ENCODE measurements at regions not wholly inside any gene's neighbourhood (a gene's known extent, or its start where the extent isn't known, plus 50 kb on each side); places are given as distances from the start of the nearest gene placed in this dataset.
"Not testable (repeated sequence)": the region's sequence is repeated elsewhere in the genome, so short reads cannot be mapped to it uniquely, and the experiment has no call there.

DNA sequence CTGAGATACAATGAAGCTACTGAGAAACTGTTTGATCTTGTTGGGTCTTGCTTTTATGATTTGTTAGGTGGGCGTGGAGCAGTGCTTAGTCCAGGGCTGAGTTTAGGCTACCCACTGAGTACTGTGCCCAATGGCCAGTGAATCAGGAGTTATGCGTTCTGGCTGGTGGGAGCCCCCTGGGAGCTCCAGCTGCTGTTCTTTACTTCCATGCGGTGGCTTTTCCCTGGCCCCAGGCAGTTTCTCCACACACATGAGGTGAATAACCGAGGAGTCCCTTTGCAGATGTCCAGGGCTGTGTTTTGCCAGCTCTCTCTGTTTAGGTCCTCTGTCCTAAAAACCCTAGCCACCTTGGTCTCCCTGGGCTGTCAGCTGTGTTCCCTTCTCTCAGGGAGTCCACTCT lies 106.5 kb downstream of the KLF13 start:
- no peak for FAIRE-seq

DNA sequence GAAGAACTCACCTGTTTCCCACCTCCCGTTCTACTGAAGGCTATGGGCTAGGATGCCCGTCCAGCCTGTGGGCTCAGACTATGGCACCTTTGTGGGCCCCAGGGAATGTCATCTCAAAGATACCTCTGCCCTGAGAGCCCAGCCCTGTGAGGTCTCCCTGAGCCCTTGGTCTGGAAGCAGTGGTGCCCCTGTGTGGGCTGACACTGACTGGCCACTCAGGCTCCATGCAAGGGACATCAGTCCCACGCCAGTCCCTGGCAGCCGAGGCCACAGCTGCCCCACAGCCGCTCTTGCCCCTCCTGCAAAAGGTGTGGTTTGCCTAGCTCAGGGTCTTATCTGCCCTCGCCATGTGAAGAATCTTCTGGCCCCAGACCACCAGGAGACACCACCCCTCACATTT lies 106.9 kb downstream of the KLF13 start:
- no peak for FAIRE-seq

DNA sequence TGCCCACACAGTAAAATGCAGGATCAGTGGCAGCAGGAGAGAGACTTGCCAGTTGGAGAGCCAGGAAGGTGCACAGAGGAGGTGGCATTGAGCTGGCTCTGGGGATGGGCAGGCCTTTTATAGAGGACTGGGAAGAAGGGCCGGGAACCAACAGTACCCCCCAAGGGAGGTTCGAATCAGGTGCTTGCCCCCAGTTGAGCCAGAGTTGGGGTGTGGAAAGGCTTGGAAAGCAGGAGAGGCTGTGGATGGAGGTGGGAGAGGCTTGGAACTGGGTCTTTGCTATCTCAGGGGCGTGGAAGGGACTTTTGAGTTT lies 107.6 kb downstream of the KLF13 start:
- no peak for FAIRE-seq

DNA sequence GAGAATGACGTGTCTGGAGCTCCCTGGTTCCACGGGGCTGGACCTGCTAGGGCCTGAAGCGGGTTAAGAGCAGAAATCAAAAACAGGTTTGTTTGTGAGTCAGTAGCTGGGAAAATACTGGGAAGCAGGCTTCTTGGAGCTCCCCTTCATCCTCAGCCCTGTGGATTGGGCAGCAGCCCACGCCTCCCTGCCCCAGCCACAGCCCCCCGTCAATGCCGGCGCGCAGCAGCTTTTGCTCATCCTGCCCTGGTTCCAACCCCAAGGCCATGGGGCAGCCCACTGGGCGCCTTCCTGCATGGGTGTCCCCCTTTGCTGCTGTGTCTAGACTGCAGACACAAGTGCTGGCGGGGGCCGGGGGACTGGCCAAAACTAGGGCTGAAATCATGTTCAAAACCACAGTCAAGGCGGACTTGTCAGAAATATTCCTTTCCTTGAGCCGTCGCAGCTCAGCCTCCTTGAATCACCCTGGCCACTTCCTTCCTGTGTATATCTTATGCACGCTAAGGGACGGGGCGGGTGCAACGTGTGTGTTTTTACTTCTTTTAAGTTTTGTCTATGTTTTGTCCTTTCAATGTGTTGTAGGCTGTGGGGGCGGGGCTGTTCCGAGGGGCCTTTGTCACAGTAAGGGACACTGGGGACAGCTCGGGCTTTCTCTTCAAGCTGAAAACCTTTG lies 108.1 kb downstream of the KLF13 start:
- no peak for FAIRE-seq

DNA sequence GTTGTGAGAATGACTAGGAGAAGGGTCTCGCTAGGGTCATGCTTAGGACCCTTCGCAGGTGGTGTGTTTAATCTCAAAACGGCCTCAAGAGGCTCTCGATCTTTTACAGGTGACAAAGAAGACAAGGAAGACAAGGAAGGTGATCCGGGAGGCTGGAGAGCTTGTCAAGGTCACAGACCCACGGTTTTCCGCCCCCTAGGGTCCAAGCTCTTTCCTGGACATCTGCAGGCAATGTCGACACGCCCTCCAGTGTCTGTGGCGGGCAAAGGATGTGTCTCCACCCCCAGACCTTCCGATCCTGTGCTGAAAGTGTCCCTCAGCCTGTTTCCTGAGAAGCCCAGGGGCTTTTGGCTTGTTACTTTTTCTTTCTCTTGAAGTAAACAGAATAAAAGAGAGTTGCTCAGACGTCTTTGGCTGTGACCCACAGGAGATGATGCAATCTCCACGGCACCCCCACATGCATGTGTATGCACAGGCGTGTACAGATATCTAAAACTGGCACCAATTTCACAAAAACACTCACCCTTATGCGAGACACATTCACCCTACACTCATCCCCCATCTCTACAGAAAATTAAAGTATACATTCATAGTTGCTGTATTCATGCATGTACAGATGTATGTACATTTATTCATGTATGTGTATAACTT lies 108.8 kb downstream of the KLF13 start:
- FAIRE-seq, result no peak

DNA sequence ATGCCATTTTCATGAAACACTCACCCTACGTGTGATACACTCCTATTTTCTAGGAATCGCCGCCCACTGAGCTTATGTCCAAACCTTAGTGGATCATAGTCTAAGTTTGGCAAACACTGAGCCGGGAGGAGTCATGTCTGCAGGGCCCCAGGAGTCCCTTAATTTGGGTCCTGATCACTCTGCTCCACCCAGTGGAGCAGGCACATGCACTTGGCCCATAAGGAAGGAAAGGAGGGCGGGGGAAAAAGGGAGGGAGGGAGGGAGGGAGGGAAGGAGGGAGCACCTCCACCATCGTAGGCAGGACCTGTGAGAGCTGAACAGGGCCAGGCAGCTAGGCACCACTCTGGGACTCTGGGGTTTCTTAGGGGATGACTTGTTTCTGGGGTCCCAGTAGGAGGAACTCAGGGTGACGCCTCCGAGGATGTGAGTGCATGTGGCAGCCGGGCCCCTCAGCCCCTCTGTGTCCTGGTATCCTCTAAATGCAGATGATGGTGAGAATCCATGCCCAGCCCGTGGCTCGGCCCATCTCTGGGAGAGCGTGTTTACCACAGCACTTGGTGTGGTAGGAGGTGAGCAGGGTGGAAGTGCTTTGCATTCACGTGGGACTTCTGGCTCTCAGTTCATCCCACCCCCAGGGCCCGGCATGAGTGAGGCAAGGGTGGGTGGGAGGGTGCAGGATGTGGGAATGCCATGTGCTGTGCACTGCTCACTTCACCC lies 109.4 kb downstream of the KLF13 start:
- FAIRE-seq, result no peak

DNA sequence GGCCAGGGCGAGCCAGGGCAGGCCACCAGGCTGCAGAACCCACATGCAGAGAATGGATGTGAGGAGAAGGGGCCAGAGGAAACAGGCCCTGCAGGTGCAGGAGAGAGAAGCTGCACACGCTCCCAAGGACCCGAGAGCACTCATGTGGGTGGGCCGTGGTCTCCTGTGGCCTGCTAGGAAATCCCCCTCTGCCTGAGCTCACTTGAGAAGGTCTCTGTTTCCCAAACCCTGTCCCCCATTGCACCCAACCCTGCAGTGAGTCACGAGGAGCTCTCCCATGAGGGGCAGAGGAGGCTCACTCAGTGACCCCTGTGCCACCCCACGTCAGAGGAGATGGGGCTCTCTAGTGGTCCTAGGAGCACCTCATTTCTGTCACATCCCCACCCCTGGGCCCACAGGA lies 111.1 kb downstream of the KLF13 start:
- FAIRE-seq, result no peak

DNA sequence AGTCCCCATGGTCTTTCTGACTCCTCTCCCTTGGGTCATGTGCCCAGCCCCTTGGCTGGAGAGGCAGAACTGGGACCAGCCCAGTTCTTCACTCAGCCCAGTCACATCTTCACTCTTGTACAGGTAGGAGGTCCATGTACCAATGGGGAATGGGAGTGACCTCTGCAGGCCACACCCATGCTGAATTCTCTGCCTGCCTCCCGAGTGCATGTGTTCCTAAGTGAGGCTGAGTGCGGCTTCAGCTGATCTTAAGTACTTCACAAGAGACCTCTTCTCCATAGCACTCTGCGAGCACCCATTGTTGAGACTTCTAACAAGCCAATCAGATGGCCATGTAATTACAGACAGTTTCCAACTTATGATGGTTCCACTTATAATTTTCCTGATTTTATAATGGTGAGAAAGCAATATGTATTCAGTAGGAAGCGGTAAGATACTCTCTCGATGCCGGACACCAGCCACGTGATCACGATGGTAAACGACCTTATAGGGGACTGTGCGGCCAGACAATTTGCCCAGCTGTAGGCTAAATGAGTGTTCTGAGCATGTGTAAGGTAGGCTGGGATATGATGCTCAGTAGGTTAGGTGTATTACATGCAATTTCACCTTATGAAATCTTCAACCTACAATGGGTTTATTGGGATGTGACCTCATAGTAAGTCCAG lies 112.1 kb downstream of the KLF13 start:
- FAIRE-seq, result no peak

DNA sequence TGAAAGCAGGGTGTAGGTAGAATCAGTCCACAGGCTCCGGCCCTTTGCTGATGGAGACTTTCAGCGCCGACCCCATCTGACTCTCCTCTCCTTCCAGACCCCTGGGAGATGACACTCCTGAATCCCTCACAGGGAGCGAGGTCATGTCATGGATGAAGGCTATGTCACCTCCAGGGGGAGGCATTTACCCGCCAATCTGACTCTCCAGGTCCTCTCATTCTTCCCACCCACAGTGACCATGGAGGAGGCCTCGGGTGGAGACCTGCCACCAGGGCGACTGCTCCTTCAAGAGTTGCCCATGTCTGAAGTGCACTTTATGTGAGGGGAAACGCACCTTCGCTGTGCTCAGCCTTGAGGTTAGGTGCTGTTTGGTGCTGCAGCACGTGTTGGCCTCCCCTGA lies 112.7 kb downstream of the KLF13 start:
- no peak for FAIRE-seq

DNA sequence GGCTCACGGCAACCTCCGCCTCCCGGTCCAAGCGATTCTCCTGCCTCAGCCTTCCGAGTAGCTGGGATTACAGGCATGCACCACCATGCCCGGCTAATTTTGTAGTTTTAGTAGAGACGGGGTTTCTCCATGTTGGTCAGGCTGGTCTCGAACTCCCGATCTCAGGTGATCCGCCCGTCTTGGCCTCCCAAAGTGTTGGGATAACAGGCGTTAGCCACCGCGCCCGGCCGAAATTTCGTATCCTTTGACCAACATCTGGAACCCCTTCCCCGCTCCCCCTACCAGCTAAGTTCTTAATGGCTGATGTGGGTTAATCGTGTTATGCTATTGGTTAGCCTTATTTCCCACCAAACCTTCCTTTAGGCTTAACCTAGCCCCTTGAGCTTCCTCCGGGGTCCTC lies 113.6 kb downstream of the KLF13 start:
- not testable (repeated sequence) for FAIRE-seq

DNA sequence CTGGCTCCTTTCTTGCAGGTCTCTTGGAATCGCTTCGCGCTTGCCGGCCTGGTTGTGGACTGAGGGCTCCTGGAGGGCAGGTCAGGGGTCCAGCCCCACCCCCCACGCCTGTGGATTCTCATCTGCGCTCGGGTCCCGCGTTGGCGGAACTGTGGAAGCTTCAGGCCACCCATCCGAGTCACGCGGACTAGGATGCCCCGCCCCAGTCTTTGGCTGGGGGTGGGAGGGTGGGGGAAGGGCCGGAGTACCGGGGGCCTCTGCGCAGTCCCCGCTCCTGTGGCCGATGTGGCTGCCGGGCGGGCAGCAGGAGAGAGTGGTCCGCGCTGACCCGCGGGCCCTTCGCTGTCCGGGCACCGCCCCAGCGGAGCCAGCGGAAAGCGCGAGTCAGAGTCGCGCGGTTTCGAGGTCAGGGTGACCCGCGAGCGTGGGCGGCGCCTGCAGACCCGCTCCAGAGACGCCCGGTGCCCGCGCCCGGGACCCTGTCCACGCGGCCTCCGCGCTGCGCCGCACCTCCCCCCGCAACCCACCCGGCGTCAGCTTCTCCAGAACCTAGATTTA lies 114.2 kb downstream of the KLF13 start:
- no peak for FAIRE-seq

DNA sequence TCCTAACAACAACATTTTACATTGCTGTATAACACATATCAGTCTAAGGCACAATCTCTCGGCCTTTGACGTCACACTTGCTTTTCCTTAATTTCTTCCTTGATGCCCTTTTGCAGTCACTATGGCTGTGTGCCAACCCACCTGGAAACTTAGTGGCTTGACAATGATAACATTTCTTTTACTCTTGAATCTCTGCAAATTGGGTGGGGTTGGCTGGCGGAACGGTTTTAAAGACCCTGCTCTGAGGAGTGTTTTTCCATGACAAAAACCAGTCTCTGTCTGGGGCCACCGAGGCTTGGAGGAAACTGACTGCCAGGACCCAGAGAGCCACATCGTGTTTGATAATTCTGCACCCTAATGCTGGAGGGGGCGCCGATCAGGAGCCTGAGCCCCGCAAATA lies 115.6 kb downstream of the KLF13 start:
- no peak for FAIRE-seq

DNA sequence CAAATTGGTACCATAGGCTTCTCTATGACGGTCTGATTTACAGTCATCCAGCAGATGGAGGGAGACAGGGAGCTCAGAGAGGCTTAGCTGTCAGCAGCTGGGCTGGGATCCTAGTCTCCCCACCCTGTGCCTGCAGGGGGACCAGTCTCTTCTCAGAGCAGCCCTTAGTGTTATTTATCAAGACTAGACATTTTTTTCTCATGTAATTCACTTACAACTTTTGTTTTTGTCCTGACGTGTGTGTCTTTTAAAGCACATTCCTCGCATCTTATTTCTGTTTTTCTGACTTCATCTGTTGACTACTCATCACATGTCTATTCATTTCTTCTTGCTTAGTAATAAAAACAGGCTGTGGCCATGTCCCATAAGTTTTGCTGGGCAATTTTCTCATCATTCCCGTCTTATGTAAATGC lies 116.1 kb downstream of the KLF13 start:
- no peak for FAIRE-seq

DNA sequence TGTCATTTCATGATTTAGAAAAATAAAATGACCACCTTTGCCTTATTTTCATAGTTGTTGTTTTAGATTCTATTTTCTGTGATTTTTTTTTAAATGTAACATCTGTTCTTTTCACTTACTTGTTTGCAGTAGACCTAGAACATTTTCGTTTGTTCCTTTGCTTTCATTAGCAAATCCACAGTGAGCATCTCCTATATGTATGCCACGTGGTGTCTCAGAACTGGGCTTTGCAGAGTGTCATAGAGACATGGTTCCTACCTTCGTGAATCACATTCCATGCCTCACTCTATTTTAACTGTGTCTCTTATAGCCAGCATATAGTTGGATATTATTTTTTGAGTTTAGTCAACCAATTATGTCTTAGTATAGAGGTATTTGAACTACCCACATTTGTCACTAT lies 118.2 kb downstream of the KLF13 start:
- no peak for FAIRE-seq

DNA sequence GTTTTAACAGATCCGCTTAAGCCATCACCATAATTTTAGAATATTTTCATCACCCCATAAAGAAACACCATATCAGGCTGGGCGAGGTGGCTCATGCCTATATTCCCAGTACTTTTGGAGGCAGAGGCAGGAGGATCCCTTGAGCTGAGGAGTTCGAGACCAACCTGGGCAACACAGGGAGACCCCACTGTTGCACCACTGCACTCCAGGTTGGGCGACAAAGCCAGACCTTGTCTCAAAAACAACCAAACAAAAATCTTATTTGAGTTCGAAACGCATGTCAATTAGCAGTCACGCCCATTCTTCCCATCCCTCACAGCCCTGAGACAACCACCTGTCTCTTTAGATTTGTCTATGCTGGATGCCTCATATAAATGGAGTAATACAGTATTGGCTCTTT lies 119.9 kb downstream of the KLF13 start:
- no peak for FAIRE-seq

DNA sequence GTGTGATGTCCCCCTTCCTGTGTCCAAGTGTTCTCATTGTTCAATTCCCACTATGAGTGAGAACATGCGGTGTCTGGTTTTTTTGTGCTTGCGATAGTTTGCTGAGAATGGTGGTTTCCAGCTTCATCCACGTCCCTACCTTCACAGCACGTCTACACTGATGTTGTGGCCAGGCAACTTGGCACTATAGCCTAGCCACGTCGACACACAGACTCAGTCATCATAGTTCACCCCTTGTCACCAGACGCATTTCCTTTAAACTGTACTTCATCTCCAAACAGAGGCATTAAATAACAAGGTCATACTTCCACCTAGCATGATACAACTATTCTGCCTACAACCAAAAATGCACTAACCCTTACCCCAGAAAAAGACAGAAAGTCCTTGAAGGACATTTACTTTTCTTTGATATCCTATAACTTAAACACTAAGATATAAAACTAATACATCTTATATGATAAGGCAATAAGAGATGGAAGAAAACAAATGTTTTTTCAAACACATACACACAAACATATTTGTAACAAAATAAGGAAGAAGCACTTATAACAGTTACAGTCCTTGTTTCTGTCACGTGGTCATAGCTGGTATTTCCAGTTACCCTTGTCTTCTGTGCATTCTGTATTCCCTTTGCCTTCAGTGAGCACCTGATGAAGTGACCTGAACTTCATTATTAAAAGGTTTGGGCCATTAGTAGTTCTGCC lies 121.4 kb downstream of the KLF13 start:
- no peak for FAIRE-seq

DNA sequence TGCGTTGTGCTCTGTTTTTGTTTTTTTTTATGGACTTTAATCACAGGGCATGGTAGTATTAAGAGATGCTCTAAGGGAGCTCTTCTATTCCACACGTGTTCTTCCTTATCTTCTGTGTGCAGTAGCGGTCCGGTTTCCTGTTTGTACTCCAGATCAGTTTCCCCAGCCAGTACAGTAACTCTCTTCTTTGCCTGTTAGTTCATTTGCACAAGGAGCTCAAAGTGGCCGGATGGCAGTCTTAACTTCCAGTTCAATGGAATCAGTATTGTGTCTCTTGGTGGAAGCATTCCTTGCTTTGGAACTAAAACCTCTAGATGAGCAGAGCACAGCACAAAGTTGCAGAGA lies 122.0 kb downstream of the KLF13 start:
- FAIRE-seq, result no peak

DNA sequence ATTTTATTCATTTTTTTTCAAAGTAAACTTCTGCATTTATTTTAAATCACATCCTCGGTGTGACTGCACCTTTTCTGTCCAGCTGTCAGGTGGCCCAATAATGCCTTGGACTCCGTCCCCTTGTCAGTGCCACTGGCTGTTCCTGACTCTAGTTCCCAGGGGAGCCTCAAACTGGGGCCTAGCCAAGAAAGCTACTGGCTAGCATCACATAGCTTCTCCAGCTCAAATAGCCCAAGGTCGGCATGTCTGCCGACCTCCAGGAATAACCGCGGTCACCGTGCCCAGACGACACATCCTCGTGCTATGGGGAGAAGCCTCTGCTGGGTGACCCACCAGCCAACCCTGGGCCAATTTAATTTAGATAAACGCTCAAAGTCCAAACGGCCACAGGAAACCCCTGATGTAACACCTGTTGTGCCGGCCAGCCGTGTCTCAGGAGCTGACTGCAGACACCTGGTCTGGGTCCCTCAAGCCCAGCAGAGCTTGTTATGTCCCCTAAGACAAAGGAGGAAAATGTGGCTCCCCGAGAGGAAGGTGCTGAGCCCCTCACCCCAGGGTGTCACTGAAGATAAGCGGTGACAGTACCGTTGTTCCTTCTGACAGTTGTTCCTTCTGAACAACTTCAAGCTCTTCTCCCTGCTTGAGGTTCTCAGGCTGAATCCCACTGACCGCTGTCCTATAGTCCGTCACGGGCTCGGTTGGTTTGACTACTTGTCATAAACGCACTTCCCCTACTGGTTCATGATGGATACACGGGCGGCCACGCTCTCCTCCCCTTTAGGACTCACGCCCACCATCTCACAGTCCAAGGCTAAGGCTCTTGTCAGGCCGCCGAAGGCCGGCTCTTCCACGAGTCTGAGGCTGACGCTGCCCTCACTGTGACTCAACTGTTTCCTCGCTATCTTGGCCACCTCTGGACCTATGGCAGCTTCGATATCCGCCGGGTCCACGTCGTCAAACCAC lies 126.2 kb downstream of the KLF13 start:
- no peak for FAIRE-seq

DNA sequence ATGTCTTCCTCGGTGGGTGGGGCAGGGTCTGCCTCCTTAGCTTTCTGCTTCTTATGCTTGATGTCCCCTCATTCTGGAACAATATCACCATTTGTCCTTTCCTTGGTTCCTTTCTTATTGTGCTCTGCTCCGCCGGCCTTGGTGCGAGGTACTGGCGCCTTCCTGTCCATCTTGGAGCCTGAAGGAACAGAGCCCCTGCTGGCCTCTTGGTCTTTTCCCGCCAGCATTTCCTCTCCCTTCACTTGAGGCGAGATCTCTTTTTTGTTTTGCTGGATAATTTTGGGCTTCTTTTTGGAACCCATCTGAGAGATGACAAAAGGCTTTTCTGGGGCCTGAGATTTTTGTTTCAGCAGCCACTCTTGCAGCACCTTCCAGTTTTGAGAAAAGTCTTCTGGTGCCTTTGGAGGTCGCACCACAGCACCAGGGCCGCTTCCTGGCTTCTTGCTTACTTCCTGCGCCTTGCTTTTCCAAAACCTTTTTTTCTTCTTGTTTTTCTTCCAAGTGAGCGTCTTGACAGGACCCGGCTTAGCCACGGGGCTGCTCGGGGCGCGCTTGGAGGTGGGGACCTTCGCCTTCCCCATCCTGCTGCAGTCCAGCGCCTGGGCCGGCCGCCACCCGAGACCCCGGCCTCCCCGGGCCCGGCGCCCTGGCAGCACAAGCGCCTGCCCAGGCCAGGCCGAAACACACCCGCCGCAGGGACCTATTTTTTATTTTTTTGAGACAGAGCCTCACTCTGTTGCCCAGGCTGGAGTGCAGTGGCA lies 127.1 kb downstream of the KLF13 start:
- FAIRE-seq, result no peak

DNA sequence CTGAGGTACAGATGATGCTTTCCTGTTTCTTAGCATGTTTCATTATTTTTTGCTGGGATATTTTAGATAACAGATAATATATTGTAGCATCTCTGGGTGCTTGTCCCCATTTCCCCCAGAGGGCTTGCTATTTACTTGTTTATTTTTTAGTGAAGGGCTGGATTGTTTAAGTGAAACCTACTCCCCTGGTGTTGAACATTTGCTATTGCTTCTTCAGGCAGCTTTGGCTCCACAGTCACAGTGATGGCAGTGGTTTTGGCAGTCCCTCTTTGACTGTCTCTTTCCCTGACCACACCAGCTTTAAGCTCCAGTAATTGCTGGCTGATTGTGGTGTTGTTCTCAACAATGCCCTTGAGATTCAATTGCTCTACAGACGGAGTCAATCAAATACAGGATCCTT lies 128.9 kb downstream of the KLF13 start:
- FAIRE-seq, result no peak
